Psoas muscle (tissue), 7 donors: ENCODE measurements at regions not wholly inside any gene's neighbourhood (a gene's known extent, or its start where the extent isn't known, plus 50 kb on each side); places are given as distances from the start of the nearest gene placed in this dataset.

Experiments
- ATAC-seq, 4 donors: fragments of 200-7000 bp; cut with Tn5 transposase; one replicate each; pipeline ENCODE4 v1.9.1; 2020; ENCODE audit warnings: moderate library complexity in 3 of 4, mild to moderate bottlenecking in 2 of 4
- DNase-seq, 2 donors: peaks; one replicate each; pipeline ENCODE4 v3.0.0-alpha.2; 2020
- H3K27ac ChIP-seq: fragments of 200-600 bp; one replicate; pipeline ENCODE4 v1.8.0; 2022
- H3K27me3 ChIP-seq, 3 donors: fragments of 200-600 bp in 1 of 3; one replicate each; pipeline versions ENCODE4 v1.6.1 to v1.8.0; 2013 to 2022; ENCODE audit warnings: low read length in 2 of 3, mild to moderate bottlenecking in 2 of 3, moderate library complexity in 1 of 3; ENCODE audit not compliant: insufficient read depth in 3 of 3
- H3K36me3 ChIP-seq, 2 donors: fragments of 200-600 bp in 1 of 2; one replicate each; pipeline versions ENCODE4 v1.6.1 to v1.8.0; 2013 to 2022; ENCODE audit warnings: low read depth in 1 of 2, mild to moderate bottlenecking in 1 of 2, moderate library complexity in 1 of 2; ENCODE audit not compliant: insufficient read depth in 1 of 2
- H3K4me1 ChIP-seq: fragments of 200-600 bp; one replicate; pipeline ENCODE4 v1.8.0; 2022
- H3K4me3 ChIP-seq: fragments of 200-600 bp; one replicate; pipeline ENCODE4 v1.8.0; 2022; ENCODE audit warnings: mild to moderate bottlenecking
- H3K9me3 ChIP-seq: fragments of 200-600 bp; one replicate; pipeline ENCODE4 v1.8.0; 2022
- WGBS, 3 donors: extraction: QIAGEN DNeasy Blood & Tissue Kit; methylation state at CpG; one replicate each; pipeline versions ENCODE4 v1.1.6 to v1.1.7; 2013; 5-methylcytosine and 5-hydroxymethylcytosine counted together
- intact Hi-C, 2 donors: fragments of 100-400 bp; cut with DNase I; formaldehyde crosslinking; loops; one replicate each; pipeline versions ENCODE4 v1.11.0 to v1.14.2; 2022
- TF ChIP-seq, protein P1 (sequence below): fragments of 200-600 bp; IDR thresholded peaks from one replicate; pipeline ENCODE4 v1.8.0; 2022; ENCODE audit warnings: antibody characterized with exemption
- donor health status: healthy with polysubstance abuse.
- donor health status: DM: no; HTN: no; CAD: no; lungs with moderate emphysema.
- donor health status: Bipolar disorder and iron deficiency.
- donor health status: healthy.
- donor health status: DM: yes; HTN: yes; CAD: no.
- donor health status: DM: no; HTN: no; CAD: no.
- donor health status: DM: yes; HTN: yes; CAD: no.

DNA sequence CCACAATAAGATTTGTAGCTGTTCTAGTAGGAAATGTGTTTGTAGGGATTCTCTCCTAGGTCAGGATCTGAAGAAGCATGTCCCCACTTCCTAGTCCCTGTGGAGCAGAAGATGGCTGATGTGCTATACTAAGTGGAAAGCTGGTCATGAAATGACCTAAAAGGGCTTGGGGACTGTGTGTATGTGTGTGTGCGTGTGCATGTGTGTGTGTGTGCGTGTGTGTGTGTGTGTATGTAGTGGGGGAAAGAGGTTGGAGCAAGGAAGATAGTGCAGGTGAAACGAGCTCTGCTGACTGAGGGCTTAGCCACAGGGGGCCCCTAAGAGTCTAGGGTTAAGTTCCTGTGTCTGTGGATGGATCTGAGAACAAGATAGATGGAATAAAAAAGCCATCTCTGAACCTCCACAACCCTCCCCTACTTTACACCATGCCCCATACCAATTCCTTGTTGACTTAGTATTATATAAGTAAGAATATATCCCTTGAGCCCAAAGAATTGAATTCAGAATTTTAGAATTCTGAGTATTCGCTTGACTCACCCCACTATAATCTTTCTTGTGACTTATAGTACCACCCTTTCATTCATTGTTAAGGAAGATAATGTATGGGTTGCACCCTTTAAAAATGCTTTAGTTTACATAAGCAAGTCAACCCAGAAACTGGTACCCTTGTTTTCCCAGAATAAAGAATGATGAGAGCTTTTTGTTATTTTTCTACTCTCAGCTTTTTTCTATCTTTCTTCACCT, 96.1 kb downstream of the RPL22L1 start:
- Histone ChIP-seq H3K4me1 (no peaks in the 10 kb centered on the region), H3K27me3 (no peaks in the 10 kb centered on the region), H3K27ac (no peak overlapping the region), H3K36me3 (no peaks in the 10 kb centered on the region), H3K4me3 (no peak overlapping the region), H3K9me3 (no peaks in the 10 kb centered on the region)
- intact Hi-C loops = no loop called here
- 77 to 86% (median 84%) methylated on average over 4 of the region's 4 CpGs for whole genome bisulfite sequencing, 3 donors
- DNase-seq = no peak
- TF ChIP-seq, protein P1, sequence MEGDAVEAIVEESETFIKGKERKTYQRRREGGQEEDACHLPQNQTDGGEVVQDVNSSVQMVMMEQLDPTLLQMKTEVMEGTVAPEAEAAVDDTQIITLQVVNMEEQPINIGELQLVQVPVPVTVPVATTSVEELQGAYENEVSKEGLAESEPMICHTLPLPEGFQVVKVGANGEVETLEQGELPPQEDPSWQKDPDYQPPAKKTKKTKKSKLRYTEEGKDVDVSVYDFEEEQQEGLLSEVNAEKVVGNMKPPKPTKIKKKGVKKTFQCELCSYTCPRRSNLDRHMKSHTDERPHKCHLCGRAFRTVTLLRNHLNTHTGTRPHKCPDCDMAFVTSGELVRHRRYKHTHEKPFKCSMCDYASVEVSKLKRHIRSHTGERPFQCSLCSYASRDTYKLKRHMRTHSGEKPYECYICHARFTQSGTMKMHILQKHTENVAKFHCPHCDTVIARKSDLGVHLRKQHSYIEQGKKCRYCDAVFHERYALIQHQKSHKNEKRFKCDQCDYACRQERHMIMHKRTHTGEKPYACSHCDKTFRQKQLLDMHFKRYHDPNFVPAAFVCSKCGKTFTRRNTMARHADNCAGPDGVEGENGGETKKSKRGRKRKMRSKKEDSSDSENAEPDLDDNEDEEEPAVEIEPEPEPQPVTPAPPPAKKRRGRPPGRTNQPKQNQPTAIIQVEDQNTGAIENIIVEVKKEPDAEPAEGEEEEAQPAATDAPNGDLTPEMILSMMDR = no peak
- no peak for ATAC-seq

DNA sequence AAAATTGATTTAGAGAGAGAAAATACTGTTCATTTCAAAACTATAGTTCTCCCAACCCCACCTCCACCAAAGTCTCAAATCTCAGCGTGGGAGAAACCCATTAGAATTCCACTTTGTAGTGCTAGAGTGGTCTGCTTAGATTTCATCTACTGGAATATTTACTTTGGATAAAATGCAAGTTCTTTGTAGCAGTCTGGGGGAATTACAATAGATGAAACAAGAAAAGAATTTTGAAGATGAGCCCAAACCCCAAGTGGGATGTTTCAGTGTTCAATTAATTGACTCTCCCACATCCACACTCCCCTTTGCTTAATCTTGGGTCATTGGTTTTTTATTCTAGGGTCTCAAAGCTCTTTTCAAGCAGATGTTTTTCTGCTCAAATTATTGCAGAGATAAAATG, 97.8 kb downstream of the RPL22L1 start:
- intact Hi-C loops = no loop called here
- DNase-seq (no peak), ATAC-seq (no peak)
- 55 to 66% (median 59%) methylated on average over 1 of the region's 1 CpG for WGBS, 3 donors
- H3K36me3 ChIP-seq = no peaks in the 10 kb centered on the region
- TF ChIP-seq, protein P1 = no peak
- no peaks in the 10 kb centered on the region for H3K4me1 ChIP-seq
- no peaks in the 10 kb centered on the region for H3K9me3 ChIP-seq
- H3K4me3 ChIP-seq = no peak overlapping the region
- H3K27ac ChIP-seq = no peak overlapping the region
- H3K27me3 ChIP-seq = no peaks in the 10 kb centered on the region

DNA sequence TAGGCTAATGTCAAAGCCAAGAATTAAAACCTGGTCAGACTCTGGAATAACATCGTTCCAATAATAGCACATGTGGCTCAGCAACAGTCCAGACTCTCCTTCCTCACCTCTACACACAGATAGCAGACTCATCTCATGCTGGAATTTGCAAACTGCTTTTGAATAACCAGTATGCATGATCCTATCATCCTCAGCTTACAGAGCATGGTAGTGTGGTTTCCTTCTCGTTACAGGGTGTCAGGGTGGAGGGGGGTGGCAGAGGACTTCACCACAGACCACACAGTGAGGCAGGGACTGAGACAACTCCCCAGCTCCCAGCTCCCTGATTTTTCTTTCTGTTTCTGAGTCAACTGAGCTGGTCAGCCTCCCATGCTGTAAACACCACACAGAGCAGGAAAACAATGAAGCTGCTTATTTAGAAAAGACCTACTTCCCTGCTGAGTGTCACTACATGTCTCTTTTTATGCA, 101.6 kb downstream of the RPL22L1 start:
- no peak overlapping the region for H3K27ac ChIP-seq
- TF ChIP-seq, protein P1 = no peak
- H3K9me3 ChIP-seq = no peaks in the 10 kb centered on the region
- DNase-seq = no peak
- H3K4me1 ChIP-seq = no peaks in the 10 kb centered on the region
- intact Hi-C loops = no loop called here
- no peak overlapping the region for H3K4me3 ChIP-seq
- H3K36me3 ChIP-seq = no peaks in the 10 kb centered on the region
- 56 to 57% (median 56%) methylated on average over 2 of the region's 2 CpGs for WGBS, 3 donors
- no peak for ATAC-seq
- H3K27me3 ChIP-seq = no peaks in the 10 kb centered on the region

DNA sequence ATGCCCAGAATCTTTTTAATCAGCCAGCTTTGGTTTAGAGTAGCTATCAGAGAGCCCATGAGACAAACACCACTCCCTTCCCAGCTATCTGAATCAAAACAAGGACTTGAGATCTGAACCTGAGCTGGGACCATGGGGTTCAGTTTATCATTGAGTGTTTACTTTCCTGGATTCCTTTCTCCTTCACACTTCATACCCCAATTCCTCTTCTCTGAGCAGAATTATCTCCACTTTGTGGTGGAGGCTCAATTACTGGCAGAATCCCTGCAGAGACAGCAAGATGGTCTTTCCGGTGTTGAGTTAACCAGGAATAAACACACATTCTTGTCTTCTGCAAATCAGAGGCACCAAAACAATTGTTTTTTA, 102.4 kb downstream of the RPL22L1 start:
- no peak for ATAC-seq
- Histone ChIP-seq H3K4me1 (no peaks in the 10 kb centered on the region), H3K9me3 (no peaks in the 10 kb centered on the region), H3K27ac (no peak overlapping the region), H3K36me3 (no peaks in the 10 kb centered on the region), H3K27me3 (no peaks in the 10 kb centered on the region), H3K4me3 (no peak overlapping the region)
- TF ChIP-seq, protein P1 = no peak
- intact Hi-C loops = no loop called here
- 63 to 86% (median 65%) methylated on average over 1 of the region's 1 CpG for WGBS, 3 donors
- no peak for DNase-seq
